Right lobe of liver (tissue), 4 donors: ENCODE measurements at regions not wholly inside any gene's neighbourhood (a gene's known extent, or its start where the extent isn't known, plus 50 kb on each side); places are given as distances from the start of the nearest gene placed in this dataset.

ENCODE experiments used
- POLR2A ChIP-seq: fragments of 450-650 bp; IDR thresholded peaks from one replicate; pipeline ENCODE4 v1.6.1; 2017; ENCODE audit warnings: antibody characterized with exemption, mild to moderate bottlenecking
- TF ChIP-seq, protein P1 (sequence below), 4 donors: fragments of 200-600 bp in 3 of 4; fragments of 450-650 bp in 1 of 4; IDR thresholded peaks; one replicate each; pipeline versions ENCODE4 v1.5.1 to v1.8.0; 2016 to 2022; ENCODE audit warnings: antibody characterized with exemption in 4 of 4, mild to moderate bottlenecking in 2 of 4
- donor health status: DM: no; HTN: no; CAD: no.
- donor health status: DM: no; HTN: no; CAD: no.
- donor health status: DM: no; HTN: yes; CAD: no.

DNA sequence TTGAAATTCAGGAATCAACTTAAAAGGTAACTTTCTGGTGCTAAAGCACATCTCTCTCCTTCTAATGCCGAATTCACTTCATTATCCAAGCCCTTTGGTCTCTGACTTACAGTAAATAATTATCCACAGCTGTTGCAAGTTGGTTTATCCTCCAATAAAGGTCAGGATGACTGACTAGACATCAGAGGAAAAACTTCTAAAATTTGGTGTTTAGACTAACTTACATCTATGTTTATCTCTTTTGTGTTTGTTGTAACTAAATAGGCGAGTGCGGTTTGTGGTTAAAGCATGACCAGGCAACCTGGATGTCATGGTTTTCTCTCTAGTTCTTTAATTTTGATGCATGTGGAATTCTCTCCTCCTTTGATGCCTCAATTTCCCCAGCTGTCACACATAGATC lies 237.4 kb upstream of the LRTM1 start:
- TF ChIP-seq, protein P1, sequence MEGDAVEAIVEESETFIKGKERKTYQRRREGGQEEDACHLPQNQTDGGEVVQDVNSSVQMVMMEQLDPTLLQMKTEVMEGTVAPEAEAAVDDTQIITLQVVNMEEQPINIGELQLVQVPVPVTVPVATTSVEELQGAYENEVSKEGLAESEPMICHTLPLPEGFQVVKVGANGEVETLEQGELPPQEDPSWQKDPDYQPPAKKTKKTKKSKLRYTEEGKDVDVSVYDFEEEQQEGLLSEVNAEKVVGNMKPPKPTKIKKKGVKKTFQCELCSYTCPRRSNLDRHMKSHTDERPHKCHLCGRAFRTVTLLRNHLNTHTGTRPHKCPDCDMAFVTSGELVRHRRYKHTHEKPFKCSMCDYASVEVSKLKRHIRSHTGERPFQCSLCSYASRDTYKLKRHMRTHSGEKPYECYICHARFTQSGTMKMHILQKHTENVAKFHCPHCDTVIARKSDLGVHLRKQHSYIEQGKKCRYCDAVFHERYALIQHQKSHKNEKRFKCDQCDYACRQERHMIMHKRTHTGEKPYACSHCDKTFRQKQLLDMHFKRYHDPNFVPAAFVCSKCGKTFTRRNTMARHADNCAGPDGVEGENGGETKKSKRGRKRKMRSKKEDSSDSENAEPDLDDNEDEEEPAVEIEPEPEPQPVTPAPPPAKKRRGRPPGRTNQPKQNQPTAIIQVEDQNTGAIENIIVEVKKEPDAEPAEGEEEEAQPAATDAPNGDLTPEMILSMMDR (IDR thresholded peaks at IDR 0.05): no peak
- no peak for TF ChIP-seq POLR2A
